Adrenal gland (tissue), 5 donors: ENCODE measurements at regions not wholly inside any gene's neighbourhood (a gene's known extent, or its start where the extent isn't known, plus 50 kb on each side); places are given as distances from the start of the nearest gene placed in this dataset.

ENCODE experiments used
- CTCF ChIP-seq, 6 experiments: fragments of 450-650 bp in 4 of 6; fragments of 200-600 bp in 2 of 6; sonication (generic) in 1 of 6; IDR thresholded peaks; 1 replicate in 5 of 6; 2 replicates in 1 of 6; pipeline versions ENCODE4 v1.5.1 to v1.8.0; 2016 to 2021; ENCODE audit warnings: antibody characterized with exemption in 6 of 6, mild to moderate bottlenecking in 2 of 6, moderate library complexity in 1 of 6
- POLR2A ChIP-seq, 2 donors: fragments of 450-650 bp; IDR thresholded peaks; one replicate each; pipeline ENCODE4 v1.6.1; 2017; ENCODE audit warnings: antibody characterized with exemption in 2 of 2, mild to moderate bottlenecking in 2 of 2, moderate library complexity in 1 of 2
- donor health status: DM: no; HTN: no; CAD: no.

- TF ChIP-seq CTCF (IDR thresholded peaks at IDR 0.05) (no peak), POLR2A (IDR thresholded peaks at IDR 0.05) (no peak)
These were observed 495.8 kb downstream of the PDCD6IP start for GRCh38 chr3:34294240-34294639.
